ENCODE measurements at regions not wholly inside any gene's neighbourhood (a gene's known extent, or its start where the extent isn't known, plus 50 kb on each side); places are given as distances from the start of the nearest gene placed in this dataset.

DNA sequence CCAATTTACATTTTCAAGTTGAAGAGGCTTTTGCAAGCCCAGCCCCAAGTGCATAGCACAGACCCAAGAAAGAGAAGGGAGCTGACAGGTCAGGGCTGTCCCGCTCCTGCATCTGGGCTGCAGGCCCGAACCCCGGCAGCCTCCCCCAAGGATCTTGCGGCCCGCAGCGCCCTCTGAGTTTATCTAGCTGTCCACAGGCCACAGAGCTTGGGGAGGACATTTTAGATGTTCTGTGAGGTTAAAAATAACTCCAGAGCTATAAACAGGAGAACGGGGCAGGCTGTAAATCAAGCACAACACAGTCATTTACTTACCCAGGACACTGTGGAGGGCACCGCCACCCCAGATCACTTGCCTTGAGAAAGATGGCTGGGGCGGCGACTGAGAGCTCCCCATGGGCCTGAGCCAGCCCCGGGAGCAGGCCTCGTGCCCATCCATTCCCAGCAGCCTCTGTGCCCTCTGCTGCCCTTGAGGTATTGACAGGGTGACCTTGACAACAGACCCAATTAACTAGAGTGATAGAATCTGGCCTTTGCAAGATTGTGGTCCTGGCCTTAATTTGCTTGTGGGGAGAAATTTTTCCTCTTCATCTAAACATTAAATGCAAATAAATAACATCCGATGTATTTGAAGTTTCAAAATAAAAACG, 563.0 kb downstream of the TCERG1L start:
- TF ChIP-seq CTCF (IDR thresholded peaks at IDR 0.05) (no peak), EP300 (IDR thresholded peaks at IDR 0.05) (no peak)
